OCI-LY1 (cell line): ENCODE measurements at regions not wholly inside any gene's neighbourhood (a gene's known extent, or its start where the extent isn't known, plus 50 kb on each side); places are given as distances from the start of the nearest gene placed in this dataset.

Source experiments
- H2AFZ ChIP-seq: fragments of 200-600 bp; sonication (generic), shearing (Covaris generic); 2 replicates; pipeline ENCODE4 v1.6.0; 2014; ENCODE audit warnings: antibody characterized with exemption, mild to moderate bottlenecking, low read length
- H3F3A ChIP-seq: fragments of 200-600 bp; sonication (generic), shearing (Covaris generic); 2 replicates; pipeline ENCODE4 v1.6.0; 2014; ENCODE audit warnings: mild to moderate bottlenecking, antibody characterized with exemption, low read length, moderate library complexity; ENCODE audit not compliant: insufficient read depth
- H3K27ac ChIP-seq: fragments of 200-600 bp; sonication (generic); 2 replicates; pipeline ENCODE4 v1.5.1; 2014; ENCODE audit warnings: low read length, mixed run types, mild to moderate bottlenecking, low read depth; ENCODE audit not compliant: poor library complexity, severe bottlenecking
- H3K27me3 ChIP-seq: fragments of 200-600 bp; sonication (generic); 2 replicates; pipeline ENCODE4 v1.6.0; 2014; ENCODE audit warnings: antibody characterized with exemption, mild to moderate bottlenecking, low read length, moderate library complexity; ENCODE audit not compliant: insufficient read depth
- H3K36me3 ChIP-seq: fragments of 200-600 bp; sonication (generic); 2 replicates; pipeline ENCODE4 v1.6.1; 2014; ENCODE audit warnings: mild to moderate bottlenecking, antibody characterized with exemption, low read length, moderate library complexity, mixed read lengths; ENCODE audit not compliant: insufficient read depth
- H3K4me1 ChIP-seq: fragments of 200-600 bp; sonication (generic); 2 replicates; pipeline ENCODE4 v1.5.1; 2014; ENCODE audit warnings: mild to moderate bottlenecking, low read length, moderate library complexity; ENCODE audit not compliant: insufficient read depth, severe bottlenecking
- H3K4me2 ChIP-seq: fragments of 200-600 bp; sonication (generic), shearing (Covaris generic); 2 replicates; pipeline ENCODE4 v1.6.1; 2014; ENCODE audit warnings: low read length
- H3K4me3 ChIP-seq: fragments of 200-600 bp; sonication (generic); 2 replicates; pipeline ENCODE4 v1.5.1; 2014; ENCODE audit warnings: low read length, low read depth, mild to moderate bottlenecking, mixed read lengths; ENCODE audit not compliant: poor library complexity, severe bottlenecking
- H3K79me2 ChIP-seq: fragments of 200-600 bp; shearing (Covaris generic); 2 replicates; pipeline ENCODE4 v1.6.1; 2016; ENCODE audit warnings: mixed run types, low read length, mixed read lengths; ENCODE audit not compliant: insufficient read depth
- H3K9ac ChIP-seq: fragments of 200-600 bp; sonication (generic), shearing (Covaris generic); 2 replicates; pipeline ENCODE4 v1.6.1; 2014; ENCODE audit warnings: mild to moderate bottlenecking, low read length, mixed read lengths
- H3K9me2 ChIP-seq: fragments of 200-600 bp; sonication (generic), shearing (Covaris generic); 2 replicates; pipeline ENCODE4 v1.6.1; 2014; ENCODE audit warnings: low read depth, mild to moderate bottlenecking, low read length, mixed read lengths
- H3K9me3 ChIP-seq: fragments of 200-600 bp; shearing (Covaris generic); 2 replicates; pipeline ENCODE4 v1.6.1; 2014; ENCODE audit warnings: low read length, mixed read lengths
- H4K20me1 ChIP-seq: fragments of 200-600 bp; sonication (generic), shearing (Covaris generic); 2 replicates; pipeline ENCODE4 v1.6.0; 2016; ENCODE audit warnings: mild to moderate bottlenecking, low read length; ENCODE audit not compliant: insufficient read depth
- EZH2 ChIP-seq: fragments of 200-600 bp; sonication (generic), shearing (Covaris generic); IDR thresholded peaks from 2 replicates; pipeline ENCODE4 v1.8.0; 2017; ENCODE audit warnings: borderline replicate concordance, mixed run types, mild to moderate bottlenecking, antibody characterized with exemption, low read length, moderate library complexity, mixed read lengths
- TF ChIP-seq, protein P1 (sequence below): fragments of 200-600 bp; sonication (generic), shearing (Covaris generic); IDR thresholded peaks from 2 replicates; pipeline ENCODE4 v1.5.1; 2017; ENCODE audit warnings: mild to moderate bottlenecking, antibody characterized with exemption, low read length, moderate library complexity, mixed read lengths

GRCh38 chr7:67552738-67553137 lies 556.1 kb downstream of the TYW1 start:
- no peaks in the 10 kb centered on the region for H3K27me3 ChIP-seq
- H3K4me2 ChIP-seq: no peak overlapping the region
- no peaks in the 10 kb centered on the region for H3K79me2 ChIP-seq
- no peak overlapping the region for H3K9ac ChIP-seq
- H3K27ac ChIP-seq: no peak overlapping the region
- no peaks in the 10 kb centered on the region for H3K36me3 ChIP-seq
- no peaks in the 10 kb centered on the region for H3K9me2 ChIP-seq
- H3K4me3 ChIP-seq: no peak overlapping the region
- H4K20me1 ChIP-seq: no peaks in the 10 kb centered on the region
- TF ChIP-seq EZH2: no peak
- TF ChIP-seq, protein P1, sequence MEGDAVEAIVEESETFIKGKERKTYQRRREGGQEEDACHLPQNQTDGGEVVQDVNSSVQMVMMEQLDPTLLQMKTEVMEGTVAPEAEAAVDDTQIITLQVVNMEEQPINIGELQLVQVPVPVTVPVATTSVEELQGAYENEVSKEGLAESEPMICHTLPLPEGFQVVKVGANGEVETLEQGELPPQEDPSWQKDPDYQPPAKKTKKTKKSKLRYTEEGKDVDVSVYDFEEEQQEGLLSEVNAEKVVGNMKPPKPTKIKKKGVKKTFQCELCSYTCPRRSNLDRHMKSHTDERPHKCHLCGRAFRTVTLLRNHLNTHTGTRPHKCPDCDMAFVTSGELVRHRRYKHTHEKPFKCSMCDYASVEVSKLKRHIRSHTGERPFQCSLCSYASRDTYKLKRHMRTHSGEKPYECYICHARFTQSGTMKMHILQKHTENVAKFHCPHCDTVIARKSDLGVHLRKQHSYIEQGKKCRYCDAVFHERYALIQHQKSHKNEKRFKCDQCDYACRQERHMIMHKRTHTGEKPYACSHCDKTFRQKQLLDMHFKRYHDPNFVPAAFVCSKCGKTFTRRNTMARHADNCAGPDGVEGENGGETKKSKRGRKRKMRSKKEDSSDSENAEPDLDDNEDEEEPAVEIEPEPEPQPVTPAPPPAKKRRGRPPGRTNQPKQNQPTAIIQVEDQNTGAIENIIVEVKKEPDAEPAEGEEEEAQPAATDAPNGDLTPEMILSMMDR: no peak
- H2AFZ ChIP-seq: no peak overlapping the region
- H3K9me3 ChIP-seq: no peaks in the 10 kb centered on the region
- no peaks in the 10 kb centered on the region for H3K4me1 ChIP-seq
- H3F3A ChIP-seq: no peaks in the 10 kb centered on the region

DNA sequence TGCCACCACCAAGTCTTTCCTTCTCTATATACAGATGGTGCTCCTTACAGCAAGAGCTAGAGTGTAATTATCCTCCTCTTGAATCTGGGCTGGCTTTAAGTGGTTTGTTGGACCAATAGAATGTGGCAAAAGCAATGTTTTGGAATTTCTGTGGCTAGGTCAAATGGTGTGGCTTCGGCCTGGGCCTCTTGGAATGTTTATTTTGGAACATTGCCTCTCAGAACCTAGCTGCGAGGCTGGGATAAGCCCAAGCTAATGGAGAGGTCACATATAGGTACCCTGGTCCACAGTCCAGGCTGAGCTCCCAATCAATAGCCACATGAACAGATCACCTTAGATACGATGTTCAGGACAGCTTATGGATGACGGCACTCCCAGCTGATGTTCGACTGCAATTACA lies 556.7 kb downstream of the TYW1 start:
- H3K4me1 ChIP-seq: no peaks in the 10 kb centered on the region
- no peaks in the 10 kb centered on the region for H3K27me3 ChIP-seq
- H3K4me2 ChIP-seq: no peak overlapping the region
- H3K9me2 ChIP-seq: no peaks in the 10 kb centered on the region
- H3K79me2 ChIP-seq: no peaks in the 10 kb centered on the region
- H3K9me3 ChIP-seq: no peaks in the 10 kb centered on the region
- no peak overlapping the region for H3K4me3 ChIP-seq
- no peaks in the 10 kb centered on the region for H4K20me1 ChIP-seq
- no peak overlapping the region for H3K9ac ChIP-seq
- H2AFZ ChIP-seq: no peak overlapping the region
- H3K36me3 ChIP-seq: no peaks in the 10 kb centered on the region
- H3K27ac ChIP-seq: no peak overlapping the region
- no peak for TF ChIP-seq EZH2
- TF ChIP-seq, protein P1: no peak
- H3F3A ChIP-seq: no peaks in the 10 kb centered on the region

- TF ChIP-seq EZH2: no peak
- TF ChIP-seq, protein P1: no peak
- Histone ChIP-seq H3K4me2 (no peak overlapping the region), H3K27ac (no peak overlapping the region), H2AFZ (no peak overlapping the region), H3K4me1 (no peaks in the 10 kb centered on the region), H3K4me3 (no peak overlapping the region), H3K79me2 (no peaks in the 10 kb centered on the region), H3K27me3 (no peaks in the 10 kb centered on the region), H3K9ac (no peak overlapping the region), H3K9me2 (no peaks in the 10 kb centered on the region), H4K20me1 (no peaks in the 10 kb centered on the region), H3F3A (no peaks in the 10 kb centered on the region), H3K9me3 (no peaks in the 10 kb centered on the region), H3K36me3 (no peaks in the 10 kb centered on the region)
These were observed 558.4 kb downstream of the TYW1 start for GRCh38 chr7:67554986-67555385.
